WI38 (cell line): ENCODE measurements at regions not wholly inside any gene's neighbourhood (a gene's known extent, or its start where the extent isn't known, plus 50 kb on each side); places are given as distances from the start of the nearest gene placed in this dataset.
"Not testable (repeated sequence)": the region's sequence is repeated elsewhere in the genome, so short reads cannot be mapped to it uniquely, and the experiment has no call there.

ENCODE experiments used
- H3K4me3 ChIP-seq: 2 replicates; pipeline ENCODE4 v1.5.1; 2011; ENCODE audit warnings: low read depth, mild to moderate bottlenecking, control low read depth, low read length
- CTCF ChIP-seq: IDR thresholded peaks from 2 replicates; pipeline ENCODE4 v1.5.1; 2012; ENCODE audit warnings: low read depth, mild to moderate bottlenecking, control low read depth, low read length

GRCh38 chr9:108397286-108397685 lies 458.5 kb downstream of the ACTL7B start:
- no peak overlapping the region for H3K4me3 ChIP-seq
- no peak for TF ChIP-seq CTCF

GRCh38 chr9:108396611-108397010 lies 459.2 kb downstream of the ACTL7B start:
- no peak for TF ChIP-seq CTCF
- no peak overlapping the region for H3K4me3 ChIP-seq

- H3K4me3 ChIP-seq, result no peak overlapping the region
- no peak for TF ChIP-seq CTCF
These were observed 459.6 kb downstream of the ACTL7B start for GRCh38 chr9:108396193-108396592.

- TF ChIP-seq CTCF, result no peak
- no peak overlapping the region for H3K4me3 ChIP-seq
These were observed 460.4 kb downstream of the ACTL7B start for GRCh38 chr9:108395421-108395820.

- TF ChIP-seq CTCF, result no peak
- H3K4me3 ChIP-seq, result no peak overlapping the region
These were observed 461.1 kb downstream of the ACTL7B start for GRCh38 chr9:108394726-108395125.

GRCh38 chr9:108393481-108394001 lies 462.2 kb downstream of the ACTL7B start:
- H3K4me3 ChIP-seq, result not testable (repeated sequence)

- TF ChIP-seq CTCF, result no peak
- H3K4me3 ChIP-seq, result no peak overlapping the region
These were observed 462.9 kb downstream of the ACTL7B start for GRCh38 chr9:108392877-108393276.

- no peak for TF ChIP-seq CTCF
- H3K4me3 ChIP-seq, result no peak overlapping the region
These were observed 466.7 kb downstream of the ACTL7B start for GRCh38 chr9:108389056-108389455.
